ENCODE measurements at regions not wholly inside any gene's neighbourhood (a gene's known extent, or its start where the extent isn't known, plus 50 kb on each side); places are given as distances from the start of the nearest gene placed in this dataset.

DNA sequence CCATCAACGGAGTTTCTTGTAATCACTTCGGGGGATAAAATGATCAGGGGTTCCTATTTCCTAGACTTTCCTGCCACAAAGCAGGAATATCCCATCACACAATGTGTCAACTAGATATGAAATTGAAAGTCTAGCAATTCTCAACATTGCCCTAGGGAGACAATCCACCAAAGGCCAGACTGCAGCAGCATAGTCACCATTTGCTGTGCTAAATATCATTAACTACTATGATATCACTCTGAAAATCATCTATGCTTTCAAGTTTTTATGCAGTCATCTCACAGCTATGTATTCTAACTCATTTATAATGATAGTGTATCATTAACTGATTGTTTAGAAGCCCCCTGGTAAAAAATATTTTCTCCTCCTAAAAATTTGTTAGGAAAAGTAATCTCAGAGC is 342.6 kb upstream of the CDH6 start:
- TF ChIP-seq POLR2A (IDR thresholded peaks at IDR 0.05), result no peak
- TF ChIP-seq, protein P1, sequence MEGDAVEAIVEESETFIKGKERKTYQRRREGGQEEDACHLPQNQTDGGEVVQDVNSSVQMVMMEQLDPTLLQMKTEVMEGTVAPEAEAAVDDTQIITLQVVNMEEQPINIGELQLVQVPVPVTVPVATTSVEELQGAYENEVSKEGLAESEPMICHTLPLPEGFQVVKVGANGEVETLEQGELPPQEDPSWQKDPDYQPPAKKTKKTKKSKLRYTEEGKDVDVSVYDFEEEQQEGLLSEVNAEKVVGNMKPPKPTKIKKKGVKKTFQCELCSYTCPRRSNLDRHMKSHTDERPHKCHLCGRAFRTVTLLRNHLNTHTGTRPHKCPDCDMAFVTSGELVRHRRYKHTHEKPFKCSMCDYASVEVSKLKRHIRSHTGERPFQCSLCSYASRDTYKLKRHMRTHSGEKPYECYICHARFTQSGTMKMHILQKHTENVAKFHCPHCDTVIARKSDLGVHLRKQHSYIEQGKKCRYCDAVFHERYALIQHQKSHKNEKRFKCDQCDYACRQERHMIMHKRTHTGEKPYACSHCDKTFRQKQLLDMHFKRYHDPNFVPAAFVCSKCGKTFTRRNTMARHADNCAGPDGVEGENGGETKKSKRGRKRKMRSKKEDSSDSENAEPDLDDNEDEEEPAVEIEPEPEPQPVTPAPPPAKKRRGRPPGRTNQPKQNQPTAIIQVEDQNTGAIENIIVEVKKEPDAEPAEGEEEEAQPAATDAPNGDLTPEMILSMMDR (IDR thresholded peaks at IDR 0.05), result no peak

Measured in body of pancreas (tissue), 4 donors.